ENCODE measurements at regions not wholly inside any gene's neighbourhood (a gene's known extent, or its start where the extent isn't known, plus 50 kb on each side); places are given as distances from the start of the nearest gene placed in this dataset.

GRCh38 chr10:50981385-50981784 is 92.9 kb upstream of the PRKG1 start:
- TF ChIP-seq EP300 (IDR thresholded peaks at IDR 0.05; ENCODE audit: borderline replicate concordance in 1 of 2, low read depth in 1 of 2, low read length in 1 of 2) (no peak), CTCF (IDR thresholded peaks at IDR 0.05) (no peak), FOSL2 (IDR thresholded peaks at IDR 0.05; ENCODE audit: borderline replicate concordance, low read depth) (no peak), JUND (IDR thresholded peaks at IDR 0.05) (no peak), GABPA (IDR thresholded peaks at IDR 0.05; ENCODE audit: low read depth) (no peak), RXRA (IDR thresholded peaks at IDR 0.05; ENCODE audit: borderline replicate concordance, low read depth) (no peak), TAF1 (IDR thresholded peaks at IDR 0.05; ENCODE audit: borderline replicate concordance, low read depth, low read length) (no peak), RAD21 (IDR thresholded peaks at IDR 0.05; ENCODE audit: low read length) (no peak), SMC3 (IDR thresholded peaks at IDR 0.05; ENCODE audit: low read depth, low read length) (no peak), SIN3A (IDR thresholded peaks at IDR 0.05; ENCODE audit: borderline replicate concordance, low read depth, low read length) (no peak), RFX5 (IDR thresholded peaks at IDR 0.05; ENCODE audit: low read length) (no peak), ZBTB33 (IDR thresholded peaks at IDR 0.05; ENCODE audit: borderline replicate concordance, low read depth) (no peak), POLR2AphosphoS5 (IDR thresholded peaks at IDR 0.05; ENCODE audit: low read depth, low read length) (no peak), MAX (IDR thresholded peaks at IDR 0.05; ENCODE audit: low read depth) (no peak)

Data from SK-N-SH (cell line).